ENCODE measurements at regions not wholly inside any gene's neighbourhood (a gene's known extent, or its start where the extent isn't known, plus 50 kb on each side); places are given as distances from the start of the nearest gene placed in this dataset.

DNA sequence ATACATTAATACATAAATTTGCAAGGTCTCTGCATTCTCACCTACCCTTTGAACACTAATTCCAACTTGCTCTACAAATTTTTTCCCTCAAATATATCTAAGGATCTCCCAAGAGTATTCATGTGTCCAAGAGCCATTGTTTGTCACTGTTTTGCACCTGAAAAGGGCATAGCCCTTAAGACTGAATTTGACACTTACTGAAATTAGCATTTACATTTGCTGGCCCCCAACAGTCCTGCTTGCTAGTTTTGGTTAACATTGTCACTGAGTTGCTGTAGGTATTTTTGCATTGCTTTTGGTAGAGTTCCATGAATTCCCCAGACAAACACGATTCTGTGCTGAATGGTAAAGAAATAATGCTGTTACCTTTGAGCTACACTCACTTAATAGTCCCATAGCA, 57.3 kb downstream of the KCNA4 start:
- no peak for TF ChIP-seq CTCF (conservative IDR thresholded peaks at IDR 0.05; ENCODE audit: low read depth, low read length)
- no peak for DNase-seq (ENCODE audit: low read depth)
- no peak overlapping the region for H3K4me3 ChIP-seq (ENCODE audit: low read depth, low read length)

- H3K4me3 ChIP-seq (ENCODE audit: low read depth, low read length): no peak overlapping the region
- DNase-seq (ENCODE audit: low read depth): no peak
- TF ChIP-seq CTCF (conservative IDR thresholded peaks at IDR 0.05; ENCODE audit: low read depth, low read length): no peak
These were observed 59.4 kb downstream of the KCNA4 start for GRCh38 chr11:29957431-29957830.

GRCh38 chr11:29956076-29956556, 60.7 kb downstream of the KCNA4 start:
- TF ChIP-seq CTCF (conservative IDR thresholded peaks at IDR 0.05; ENCODE audit: low read depth, low read length): no peak
- DNase-seq (ENCODE audit: low read depth): no peak
- no peak overlapping the region for H3K4me3 ChIP-seq (ENCODE audit: low read depth, low read length)

- no peak overlapping the region for H3K4me3 ChIP-seq (ENCODE audit: low read depth, low read length)
- no peak for TF ChIP-seq CTCF (conservative IDR thresholded peaks at IDR 0.05; ENCODE audit: low read depth, low read length)
- no peak for DNase-seq (ENCODE audit: low read depth)
These were observed 73.5 kb downstream of the KCNA4 start for GRCh38 chr11:29943347-29943746.

GRCh38 chr11:29937526-29937925, 79.3 kb downstream of the KCNA4 start:
- TF ChIP-seq CTCF (conservative IDR thresholded peaks at IDR 0.05; ENCODE audit: low read depth, low read length): no peak
- no peak overlapping the region for H3K4me3 ChIP-seq (ENCODE audit: low read depth, low read length)
- no peak for DNase-seq (ENCODE audit: low read depth)

DNA sequence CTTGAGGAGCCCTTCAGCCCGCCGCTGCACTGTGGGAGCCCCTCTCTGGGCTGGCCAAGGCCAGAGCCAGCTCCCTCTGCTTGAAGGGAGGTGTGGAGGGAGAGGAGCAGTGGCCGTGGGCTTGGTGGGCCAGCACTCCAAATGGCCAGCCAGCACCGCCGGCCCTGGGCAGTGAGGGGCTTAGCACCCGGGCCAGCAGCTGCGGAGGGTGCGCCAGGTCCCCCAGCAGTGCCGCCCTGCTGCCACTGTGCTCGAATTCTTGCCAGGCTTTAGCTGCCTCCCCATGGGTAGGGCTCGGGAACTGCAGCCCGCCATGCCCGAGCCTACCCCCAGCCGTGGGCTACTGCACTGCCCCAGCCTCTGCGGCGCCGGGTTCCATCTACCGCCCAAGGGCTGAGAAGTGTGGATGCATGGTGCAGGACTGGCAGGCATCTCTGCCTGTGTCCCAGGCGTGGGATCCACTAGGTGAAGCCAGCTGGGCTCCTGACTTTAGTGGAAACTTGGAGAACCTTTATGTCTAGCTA, 82.7 kb downstream of the KCNA4 start:
- no peak overlapping the region for H3K4me3 ChIP-seq (ENCODE audit: low read depth, low read length)

More for the DNA sequence above, 82.7 kb downstream of the KCNA4 start:
- DNase-seq (ENCODE audit: low read depth): no peak
- no peak for TF ChIP-seq CTCF (conservative IDR thresholded peaks at IDR 0.05; ENCODE audit: low read depth, low read length)

Data from epithelial cell of proximal tubule (primary cell).